ENCODE measurements at regions not wholly inside any gene's neighbourhood (a gene's known extent, or its start where the extent isn't known, plus 50 kb on each side); places are given as distances from the start of the nearest gene placed in this dataset.

DNA sequence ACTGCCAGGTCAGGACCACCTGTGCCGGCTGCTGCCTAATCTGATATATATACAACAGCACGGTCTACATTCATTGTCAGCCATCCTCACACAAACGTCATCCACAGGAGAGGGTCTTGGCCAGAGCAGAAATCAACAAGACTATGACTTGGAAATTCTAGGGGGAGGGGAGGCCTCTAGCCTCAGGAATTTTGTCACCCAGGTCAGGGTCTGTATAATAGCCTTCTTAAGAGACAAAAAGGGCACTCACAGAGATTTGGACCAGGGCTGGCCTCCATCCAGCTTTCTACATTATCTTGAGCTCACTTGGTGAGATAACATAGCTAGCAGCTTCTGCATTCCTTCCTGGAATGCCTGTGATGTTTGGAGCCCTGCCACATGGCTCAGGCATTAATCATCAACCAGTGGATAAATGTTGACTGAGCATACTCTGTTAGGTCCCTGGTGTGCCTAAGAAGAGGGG, 50.4 kb upstream of the CTIF start:
- DNase-seq, result no peak
- Histone ChIP-seq H3K27ac (peak overlapping the region in 2 of 4 donors; percentile 13 to 31), H3K27me3 (no peaks in the 10 kb centered on the region), H3K4me3 (no peak overlapping the region), H3K4me1 (peaks cover 0 to 49% (median 22%) of the 10 kb centered on the region in 4 donors), H3K9me3 (no peaks in the 10 kb centered on the region), H3K36me3 (no peaks in the 10 kb centered on the region)
- WGBS, 2 donors, result 11 to 54% methylated on average over 3 of the region's 3 CpGs
- TF ChIP-seq EP300 (IDR thresholded peaks at IDR 0.05), result no peak
- peak in 1 of 4 donors; percentile 17 for TF ChIP-seq POLR2AphosphoS5 (IDR thresholded peaks at IDR 0.05)
- no peak for TF ChIP-seq CTCF (IDR thresholded peaks at IDR 0.05)
- TF ChIP-seq POLR2A (IDR thresholded peaks at IDR 0.05), result no peak
- intact Hi-C loops (cut with DNase I), result no loop called here

GRCh38 chr18:48486754-48487153, 52.1 kb upstream of the CTIF start:
- Histone ChIP-seq H3K4me3 (no peak overlapping the region), H3K27me3 (no peaks in the 10 kb centered on the region), H3K27ac (no peak overlapping the region), H3K4me1 (peaks cover 0 to 32% (median 14%) of the 10 kb centered on the region in 4 donors), H3K9me3 (no peaks in the 10 kb centered on the region), H3K36me3 (no peaks in the 10 kb centered on the region)
- TF ChIP-seq POLR2A (IDR thresholded peaks at IDR 0.05), result no peak
- no peak for TF ChIP-seq POLR2AphosphoS5 (IDR thresholded peaks at IDR 0.05)
- no peak for TF ChIP-seq CTCF (IDR thresholded peaks at IDR 0.05)
- no peak for TF ChIP-seq EP300 (IDR thresholded peaks at IDR 0.05)
- 5 to 41% methylated on average over 2 of the region's 2 CpGs for WGBS, 2 donors
- no peak for DNase-seq
- intact Hi-C loops (cut with DNase I), result no loop called here

GRCh38 chr18:48485828-48486405, 52.9 kb upstream of the CTIF start:
- Histone ChIP-seq H3K9me3 (no peaks in the 10 kb centered on the region), H3K4me3 (no peak overlapping the region), H3K27ac (no peak overlapping the region), H3K36me3 (no peaks in the 10 kb centered on the region), H3K4me1 (peaks cover 0 to 24% (median 10%) of the 10 kb centered on the region in 4 donors), H3K27me3 (no peaks in the 10 kb centered on the region)
- intact Hi-C loops (cut with DNase I), result no loop called here
- 74 to 76% methylated on average over 5 of the region's 5 CpGs for WGBS, 2 donors
- DNase-seq, result no peak
- TF ChIP-seq POLR2AphosphoS5 (IDR thresholded peaks at IDR 0.05) (no peak), EP300 (IDR thresholded peaks at IDR 0.05) (no peak), CTCF (IDR thresholded peaks at IDR 0.05) (no peak), POLR2A (IDR thresholded peaks at IDR 0.05) (no peak)

- DNase-seq, result no peak
- peaks cover 0 to 3% (median 0%) of the 10 kb centered on the region in 4 donors for H3K4me1 ChIP-seq
- no peaks in the 10 kb centered on the region for H3K27me3 ChIP-seq
- no peaks in the 10 kb centered on the region for H3K36me3 ChIP-seq
- TF ChIP-seq EP300 (IDR thresholded peaks at IDR 0.05) (no peak), POLR2AphosphoS5 (IDR thresholded peaks at IDR 0.05) (no peak), POLR2A (IDR thresholded peaks at IDR 0.05) (no peak), CTCF (IDR thresholded peaks at IDR 0.05) (no peak)
- 65 to 79% methylated on average over 2 of the region's 2 CpGs for WGBS, 2 donors
- no peaks in the 10 kb centered on the region for H3K9me3 ChIP-seq
- no peak overlapping the region for H3K27ac ChIP-seq
- H3K4me3 ChIP-seq, result no peak overlapping the region
- intact Hi-C loops (cut with DNase I), result no loop called here
These were observed 57.7 kb upstream of the CTIF start for GRCh38 chr18:48481092-48481491.

- intact Hi-C loops (cut with DNase I), result loop anchor here (10.0 kb wide), 1 partner anchor 65 kb away; no protein-coding TSS in a partner anchor
- Histone ChIP-seq H3K36me3 (no peaks in the 10 kb centered on the region), H3K27ac (no peak overlapping the region), H3K27me3 (no peaks in the 10 kb centered on the region), H3K9me3 (no peaks in the 10 kb centered on the region), H3K4me1 (peaks cover 0 to 4% (median 0%) of the 10 kb centered on the region in 4 donors), H3K4me3 (no peak overlapping the region)
- TF ChIP-seq CTCF (IDR thresholded peaks at IDR 0.05) (no peak), POLR2AphosphoS5 (IDR thresholded peaks at IDR 0.05) (no peak)
- DNase-seq, result no peak
- 86 to 87% methylated on average over 1 of the region's 1 CpG for WGBS, 2 donors
These were observed 59.3 kb upstream of the CTIF start for GRCh38 chr18:48479531-48479930.

All from sigmoid colon (tissue), 6 donors.